ENCODE measurements at regions not wholly inside any gene's neighbourhood (a gene's known extent, or its start where the extent isn't known, plus 50 kb on each side); places are given as distances from the start of the nearest gene placed in this dataset.

DNA sequence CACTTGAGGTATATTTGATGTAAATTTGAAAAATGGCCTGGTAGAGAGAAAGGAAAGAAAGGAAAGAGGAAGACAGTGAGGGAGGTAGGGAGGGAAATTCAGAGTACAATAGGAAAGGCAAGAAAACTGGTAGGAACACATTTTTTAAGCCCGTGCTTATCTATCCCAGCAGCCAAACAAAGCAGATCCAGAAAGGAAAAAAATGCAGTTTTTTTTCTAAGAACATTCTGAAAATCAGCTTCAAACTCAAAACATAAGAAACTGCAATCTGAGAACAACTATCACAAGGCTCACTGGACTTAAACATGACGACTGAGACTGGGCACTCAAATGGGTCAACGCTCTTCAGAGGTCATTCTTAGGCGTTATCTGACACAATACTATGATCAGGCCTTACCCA is 408.3 kb upstream of the DDI1 start:
- no peak for DNase-seq

DNA sequence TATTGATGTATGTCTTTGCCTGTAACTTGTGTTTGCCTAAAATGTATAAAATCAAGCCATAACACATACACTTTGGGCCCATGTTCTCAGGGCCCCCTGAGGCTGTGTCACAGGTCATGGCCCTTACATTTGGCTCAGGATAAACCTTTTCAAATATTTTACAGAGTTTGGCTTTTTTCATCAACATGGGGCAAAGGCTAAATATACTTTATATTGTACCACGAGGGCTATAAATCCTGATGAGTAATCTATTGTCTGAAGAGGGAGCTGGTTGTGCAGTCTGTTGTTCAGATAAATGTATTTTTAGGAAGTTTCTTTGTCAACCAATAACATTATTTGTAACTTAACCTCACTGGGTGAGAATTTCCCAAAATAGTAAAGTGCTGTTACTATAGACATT is 404.6 kb upstream of the DDI1 start:
- DNase-seq: no peak

- DNase-seq: no peak
These were observed 403.2 kb upstream of the DDI1 start for GRCh38 chr11:103633068-103633788.

- DNase-seq: no peak
These were observed 402.4 kb upstream of the DDI1 start for GRCh38 chr11:103633819-103634590.

DNA sequence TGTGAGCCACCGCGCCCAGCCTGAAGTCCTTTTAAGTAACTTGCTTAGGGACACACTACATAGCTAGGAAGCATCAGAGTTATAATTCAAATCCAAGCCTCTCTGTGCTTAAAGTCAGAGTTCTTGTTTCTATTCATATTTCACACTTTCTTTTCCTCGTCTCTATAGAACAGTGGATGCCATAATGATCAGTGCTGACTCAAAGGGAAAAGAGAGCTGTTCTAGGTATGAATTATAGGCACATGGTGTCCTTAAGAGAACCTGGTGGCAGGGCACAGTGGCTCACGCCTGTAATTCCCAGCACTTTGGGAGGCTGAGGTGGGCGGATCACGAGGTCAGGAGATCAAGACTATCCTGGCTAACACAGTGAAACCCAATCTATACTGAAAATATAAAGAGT is 400.2 kb upstream of the DDI1 start:
- DNase-seq: no peak

DNA sequence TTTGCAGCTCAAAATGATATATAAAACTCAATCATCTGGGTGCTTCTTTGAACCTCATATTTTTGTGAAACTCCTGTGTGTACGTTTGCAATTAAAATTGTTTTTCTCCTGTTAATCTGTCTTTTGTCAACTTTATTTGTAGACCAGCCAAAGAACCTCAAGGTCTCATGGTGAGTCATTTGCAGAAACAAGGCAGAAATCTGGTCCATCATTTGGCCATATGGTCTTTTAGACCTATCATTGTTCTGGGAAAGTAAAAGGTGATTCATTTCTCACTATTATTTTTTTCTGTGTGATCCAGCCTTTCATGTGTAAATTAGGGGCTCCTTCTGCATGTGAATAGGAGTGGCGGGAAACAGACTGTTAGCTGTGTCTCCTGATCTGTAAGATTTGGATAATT is 399.1 kb upstream of the DDI1 start:
- no peak for DNase-seq

DNA sequence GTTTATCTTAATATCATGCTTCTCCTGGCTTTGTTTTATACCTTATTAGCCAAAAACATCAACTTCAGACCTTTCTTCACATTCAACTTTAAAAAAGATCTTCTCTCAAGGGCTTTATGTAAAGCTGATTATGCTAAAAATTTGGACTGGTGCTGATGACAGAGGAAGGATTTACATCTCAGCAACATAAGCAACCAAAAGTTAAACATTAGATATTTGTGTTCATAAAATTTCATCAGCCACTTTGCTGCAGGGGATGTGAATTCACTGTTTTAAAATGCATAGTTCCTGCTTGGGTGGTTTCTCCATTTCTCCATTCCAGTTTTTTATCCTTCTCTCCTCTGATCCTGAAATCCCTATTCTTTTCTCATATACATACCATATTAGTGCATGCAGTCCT is 398.6 kb upstream of the DDI1 start:
- no peak for DNase-seq

GRCh38 chr11:103644676-103645075 is 391.8 kb upstream of the DDI1 start:
- no peak for DNase-seq

GRCh38 chr11:103648054-103648453 is 388.4 kb upstream of the DDI1 start:
- no peak for DNase-seq

- no peak for DNase-seq
These were observed 387.6 kb upstream of the DDI1 start for GRCh38 chr11:103648670-103649400.

DNA sequence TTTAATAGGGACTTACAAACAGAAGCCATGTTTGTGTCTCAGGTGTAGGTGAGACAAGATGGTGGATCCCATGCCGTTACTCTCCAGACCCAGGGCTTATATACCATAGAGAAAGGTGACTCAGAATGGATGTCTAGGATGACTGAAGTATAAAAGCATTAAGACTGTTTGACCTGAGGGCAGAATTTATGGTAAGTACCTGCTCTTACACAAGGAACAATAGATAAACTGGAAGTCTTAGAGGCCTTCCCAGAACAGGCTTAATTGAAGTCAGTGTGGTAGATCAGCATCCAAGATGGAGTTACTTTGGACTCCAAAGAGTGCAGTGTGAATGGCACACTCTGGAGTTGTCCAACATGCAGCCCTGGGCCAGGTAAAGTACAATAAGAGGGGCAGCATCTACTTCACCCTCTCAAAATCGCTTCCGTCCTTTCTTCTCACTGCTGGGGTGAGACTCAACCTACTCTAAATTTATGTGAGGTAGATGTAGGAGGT is 387.0 kb upstream of the DDI1 start:
- no peak for DNase-seq

DNA sequence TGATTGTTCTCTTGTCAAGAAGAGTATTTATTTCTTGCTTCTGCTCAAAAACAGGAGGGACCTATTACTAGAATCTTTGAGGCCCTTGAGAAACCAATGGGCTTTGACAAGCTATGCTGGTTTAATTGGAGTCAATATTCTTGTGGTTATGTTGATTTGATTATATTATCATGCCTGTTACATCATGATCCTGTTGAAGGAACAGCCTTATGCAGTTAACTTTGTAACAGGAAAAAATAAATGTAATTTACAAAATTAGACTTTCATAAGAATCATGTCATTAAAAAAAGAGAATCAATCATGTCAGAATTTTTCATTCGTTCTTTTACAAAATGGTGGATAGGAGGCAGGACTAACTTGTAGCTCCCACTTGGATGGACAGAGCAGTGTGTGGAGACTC is 386.1 kb upstream of the DDI1 start:
- no peak for DNase-seq

- DNase-seq: no peak
These were observed 385.0 kb upstream of the DDI1 start for GRCh38 chr11:103651341-103651998.

DNA sequence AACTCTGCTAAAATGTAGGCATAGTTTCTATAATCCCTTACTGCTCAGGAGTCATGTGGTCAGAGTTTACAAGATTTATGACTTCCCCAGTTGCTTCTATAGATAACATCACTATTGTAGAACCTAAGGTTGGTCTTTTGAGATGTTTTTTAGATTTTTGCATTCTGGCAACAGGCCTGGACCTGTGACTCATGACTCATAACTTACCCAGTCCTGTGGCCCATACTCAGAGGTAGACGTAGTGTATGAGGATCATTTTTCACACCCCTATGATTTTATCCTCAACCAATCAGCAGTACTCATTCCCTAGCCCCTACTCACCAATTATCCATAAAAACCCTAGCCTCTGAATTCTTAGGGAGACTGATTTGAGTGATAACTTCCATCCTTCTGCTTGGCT is 384.4 kb upstream of the DDI1 start:
- no peak for DNase-seq

- no peak for DNase-seq
These were observed 380.1 kb upstream of the DDI1 start for GRCh38 chr11:103656382-103656781.

GRCh38 chr11:103659206-103659618 is 377.2 kb upstream of the DDI1 start:
- DNase-seq: no peak

GRCh38 chr11:103659743-103660142 is 376.7 kb upstream of the DDI1 start:
- no peak for DNase-seq

- DNase-seq: no peak
These were observed 375.3 kb upstream of the DDI1 start for GRCh38 chr11:103661185-103661584.

- no peak for DNase-seq
These were observed 374.4 kb upstream of the DDI1 start for GRCh38 chr11:103661991-103662390.

GRCh38 chr11:103662880-103663279 is 373.6 kb upstream of the DDI1 start:
- no peak for DNase-seq

GRCh38 chr11:103668859-103669258 is 367.6 kb upstream of the DDI1 start:
- no peak for DNase-seq

DNA sequence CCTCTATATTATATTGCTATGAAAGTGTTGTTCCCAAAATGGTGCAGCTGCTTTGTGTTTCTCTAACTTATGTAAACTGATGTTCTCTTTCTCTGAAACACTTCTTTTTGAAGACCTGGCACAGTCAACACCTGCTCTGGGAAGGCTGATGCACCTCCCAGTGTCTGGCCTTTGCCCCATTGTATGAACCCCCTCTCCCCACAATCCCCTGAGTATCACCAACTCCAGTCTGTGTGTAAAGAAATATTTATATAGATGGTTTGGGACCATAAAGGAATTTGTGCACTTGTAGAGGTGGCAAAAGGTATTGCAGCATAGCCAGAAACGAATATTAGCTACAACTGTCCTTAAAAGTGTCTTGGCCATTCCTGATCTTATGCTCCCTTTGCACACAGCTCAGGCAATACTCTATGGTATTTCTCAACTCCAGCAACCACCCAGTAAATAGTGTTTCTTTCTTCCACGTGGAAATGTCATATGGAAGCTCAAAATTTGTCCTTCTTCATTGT is 365.2 kb upstream of the DDI1 start:
- no peak for DNase-seq

- DNase-seq: no peak
These were observed 362.7 kb upstream of the DDI1 start for GRCh38 chr11:103673773-103674172.

Data from activated CD4-positive, CD25-positive, alpha-beta regulatory T cell treated with anti-CD3 and anti-CD28 coated beads, Interleukin-2, amount 50 U/mL, for 72 hours (primary cell).